ENCODE measurements at regions not wholly inside any gene's neighbourhood (a gene's known extent, or its start where the extent isn't known, plus 50 kb on each side); places are given as distances from the start of the nearest gene placed in this dataset.

GRCh38 chr7:28332046-28332445, 80.3 kb upstream of the CREB5 start:
- Histone ChIP-seq H2BK15ac (ENCODE audit: low read length) (no peak overlapping the region), H3K27ac (ENCODE audit: low read depth, low read length) (no peak overlapping the region), H3K4me3 (ENCODE audit: extremely low read depth in 1 of 4, insufficient read depth in 2 of 4, low read depth in 3 of 4, low read length in 4 of 4) (no peak overlapping the region), H4K5ac (ENCODE audit: insufficient read length, low read depth, low read length) (no peak overlapping the region), H2BK5ac (ENCODE audit: low read depth, low read length) (no peak overlapping the region), H4K8ac (ENCODE audit: extremely low read depth, insufficient read depth, low read length) (no peak overlapping the region), H4K91ac (replicated peaks; ENCODE audit: insufficient read length, low read length) (no peak overlapping the region), H3K9ac (replicated peaks in 1 of 4; ENCODE audit: extremely low read depth in 1 of 4, low read depth in 3 of 4, low read length in 3 of 4) (no peak overlapping the region), H3K79me1 (ENCODE audit: low read depth, low read length) (no peaks in the 10 kb centered on the region), H3K14ac (ENCODE audit: insufficient read length) (no peak overlapping the region), H2AK5ac (ENCODE audit: low read depth, low read length) (no peak overlapping the region), H3K23ac (ENCODE audit: insufficient read length) (no peak overlapping the region), H3K56ac (replicated peaks; ENCODE audit: insufficient read length, low read depth, low read length) (no peak overlapping the region), H3K4me1 (replicated peaks in 1 of 4; ENCODE audit: control insufficient read depth in 3 of 4, insufficient read depth in 4 of 4, low read length in 3 of 4) (no peaks in the 10 kb centered on the region), H2BK12ac (ENCODE audit: low read depth, low read length) (no peak overlapping the region), H3K9me3 (ENCODE audit: insufficient read depth in 2 of 2, low read depth in 1 of 2, low read length in 1 of 2) (no peaks in the 10 kb centered on the region), H3K36me3 (ENCODE audit: control insufficient read depth in 2 of 4, insufficient read depth in 4 of 4, low read length in 3 of 4) (no peaks in the 10 kb centered on the region), H3K79me2 (ENCODE audit: control insufficient read depth in 1 of 2, insufficient read depth in 2 of 2, low read length in 2 of 2) (no peaks in the 10 kb centered on the region), H2AFZ (ENCODE audit: low read length) (no peak overlapping the region), H2BK20ac (ENCODE audit: low read length) (no peak overlapping the region), H4K20me1 (replicated peaks in 1 of 2; ENCODE audit: control insufficient read depth in 1 of 2, insufficient read depth in 2 of 2, low read length in 2 of 2) (no peaks in the 10 kb centered on the region), H3K4ac (replicated peaks; ENCODE audit: insufficient read length, low read depth, low read length) (no peak overlapping the region), H2BK120ac (replicated peaks; ENCODE audit: low read depth, low read length) (no peak overlapping the region), H3K27me3 (replicated peaks in 1 of 4; ENCODE audit: control insufficient read depth in 3 of 4, extremely low read depth in 1 of 4, insufficient read depth in 3 of 4, low read length in 3 of 4) (no peaks in the 10 kb centered on the region), H3K4me2 (ENCODE audit: insufficient read depth in 1 of 2, low read depth in 2 of 2, low read length in 2 of 2) (no peak overlapping the region), H3K18ac (ENCODE audit: extremely low read depth, low read length) (no peak overlapping the region), H3K23me2 (ENCODE audit: low read depth, low read length) (no peaks in the 10 kb centered on the region)
- ChIA-PET CTCF (ENCODE audit: partially characterized antibody) (interaction anchor here (5.4 kb wide), 1 partner anchor 31 kb away, joined by 31 read pairs; no protein-coding TSS in a partner anchor), POLR2A (ENCODE audit: partially characterized antibody) (no interaction called here)
- WGBS, 2 experiments (ENCODE audit: extremely low coverage in 1 of 2, insufficient coverage in 1 of 2, insufficient read length in 1 of 2, insufficient replicate concordance in 2 of 2, low coverage in 1 of 2, low lambda C conversion rate in 2 of 2, missing lambda C conversion rate in 1 of 2): 98% methylated on average over 4 of the region's 4 CpGs; no CpG with 5 or more reads in 1 of the 2 experiments
- DNase-seq (ENCODE audit: low read depth in 1 of 2, low spot score in 2 of 2): no peak
- FAIRE-seq: no peak
- TF ChIP-seq YY1 (IDR thresholded peaks at IDR 0.05; ENCODE audit: low read depth, low read length) (no peak), KDM5A (IDR thresholded peaks at IDR 0.05; ENCODE audit: low read length) (no peak), POLR2AphosphoS5 (IDR thresholded peaks at IDR 0.05; ENCODE audit: low read depth, low read length) (no peak), CHD2 (IDR thresholded peaks at IDR 0.05; ENCODE audit: low read length) (no peak), ATF3 (IDR thresholded peaks at IDR 0.05; ENCODE audit: insufficient read depth, low read depth, low read length) (no peak), JUN (IDR thresholded peaks at IDR 0.05; ENCODE audit: low read depth, low read length) (no peak), MAFK (IDR thresholded peaks at IDR 0.05; ENCODE audit: low read depth, low read length) (no peak), RXRA (IDR thresholded peaks at IDR 0.05; ENCODE audit: insufficient read depth, low read depth, low read length) (no peak), ATF2 (IDR thresholded peaks at IDR 0.05; ENCODE audit: low read length) (no peak), SRF (IDR thresholded peaks at IDR 0.05; ENCODE audit: low read depth, low read length) (no peak), EZH2 (IDR thresholded peaks at IDR 0.05; ENCODE audit: low read depth, low read length, severe bottlenecking) (no peak), TBP (IDR thresholded peaks at IDR 0.05; ENCODE audit: low read depth, low read length) (no peak)

All from H1 (cell line).